Activated naive CD8-positive, alpha-beta T cell (primary cell): ENCODE measurements at regions not wholly inside any gene's neighbourhood (a gene's known extent, or its start where the extent isn't known, plus 50 kb on each side); places are given as distances from the start of the nearest gene placed in this dataset.

Experiments
- H3K27ac Mint-ChIP-seq: one replicate; pipeline ENCODE4 v1.8.0; 2021; ENCODE audit warnings: mixed read lengths
- H3K27me3 Mint-ChIP-seq: one replicate; pipeline ENCODE4 v1.8.0; 2021; ENCODE audit warnings: mixed read lengths
- H3K36me3 Mint-ChIP-seq: one replicate; pipeline ENCODE4 v1.8.0; 2021; ENCODE audit warnings: mixed read lengths
- H3K4me1 Mint-ChIP-seq: one replicate; pipeline ENCODE4 v1.8.0; 2021; ENCODE audit warnings: low read depth, mixed read lengths
- H3K4me3 Mint-ChIP-seq: one replicate; pipeline ENCODE4 v1.8.0; 2021; ENCODE audit warnings: mild to moderate bottlenecking, mixed read lengths
- H3K9me3 Mint-ChIP-seq: one replicate; pipeline ENCODE4 v1.8.0; 2021; ENCODE audit warnings: low read depth, mixed read lengths

GRCh38 chrY:17067307-17067706, 812.7 kb downstream of the CDY2B start:
- H3K36me3 Mint-ChIP-seq: peaks cover 14% of the 10 kb centered on the region
- peaks cover 14% of the 10 kb centered on the region for H3K9me3 Mint-ChIP-seq
- no peak overlapping the region for H3K27ac Mint-ChIP-seq
- no peaks in the 10 kb centered on the region for H3K27me3 Mint-ChIP-seq
- peaks cover 15% of the 10 kb centered on the region for H3K4me1 Mint-ChIP-seq
- no peak overlapping the region for H3K4me3 Mint-ChIP-seq

DNA sequence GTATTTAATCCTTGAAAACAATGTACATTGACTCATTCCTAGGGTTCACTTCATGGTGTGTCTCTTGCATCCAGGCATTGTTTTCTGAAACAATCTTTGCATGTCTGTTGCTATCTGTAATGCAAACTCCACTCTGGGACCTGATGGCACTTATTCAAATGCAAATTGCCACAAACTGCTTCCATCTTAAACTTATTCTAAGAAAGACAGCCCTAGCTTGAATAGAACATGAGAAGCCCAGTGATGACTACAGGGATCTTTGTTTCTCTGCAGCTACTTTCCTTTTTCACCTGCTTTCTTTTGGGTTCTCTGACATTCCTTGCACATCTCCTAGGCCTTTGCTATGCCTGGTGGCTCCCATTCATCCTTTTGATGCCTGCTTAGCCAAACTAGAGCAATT, 827.0 kb downstream of the CDY2B start:
- Mint-ChIP-seq H3K4me3 (no peak overlapping the region), H3K4me1 (no peaks in the 10 kb centered on the region), H3K9me3 (peaks cover 4% of the 10 kb centered on the region), H3K36me3 (no peaks in the 10 kb centered on the region), H3K27me3 (peaks cover 2% of the 10 kb centered on the region), H3K27ac (no peak overlapping the region)

DNA sequence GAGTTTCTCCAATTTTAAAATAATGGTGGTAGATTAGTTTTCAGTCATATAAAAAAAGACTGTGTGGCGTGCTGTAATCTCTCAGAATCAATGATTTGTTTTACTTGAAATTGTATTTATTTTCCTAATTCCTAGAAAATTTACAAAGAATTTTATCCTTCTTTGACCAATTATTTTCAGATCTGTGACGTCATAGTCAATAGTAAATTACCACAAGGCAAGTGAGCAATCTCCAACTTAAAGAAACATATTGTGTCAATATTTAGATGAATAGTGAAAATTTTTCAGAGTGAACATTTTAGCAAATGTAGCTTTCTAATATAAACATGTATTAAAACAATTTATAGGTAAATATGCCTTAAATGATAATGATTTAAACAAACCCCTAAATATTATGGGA, 829.6 kb downstream of the CDY2B start:
- H3K36me3 Mint-ChIP-seq: no peaks in the 10 kb centered on the region
- H3K9me3 Mint-ChIP-seq: peaks cover 4% of the 10 kb centered on the region
- H3K4me3 Mint-ChIP-seq: no peak overlapping the region
- H3K27ac Mint-ChIP-seq: no peak overlapping the region
- no peaks in the 10 kb centered on the region for H3K27me3 Mint-ChIP-seq
- H3K4me1 Mint-ChIP-seq: no peaks in the 10 kb centered on the region

- no peak overlapping the region for H3K4me3 Mint-ChIP-seq
These were observed 834.9 kb downstream of the CDY2B start for GRCh38 chrY:17045124-17045523.

DNA sequence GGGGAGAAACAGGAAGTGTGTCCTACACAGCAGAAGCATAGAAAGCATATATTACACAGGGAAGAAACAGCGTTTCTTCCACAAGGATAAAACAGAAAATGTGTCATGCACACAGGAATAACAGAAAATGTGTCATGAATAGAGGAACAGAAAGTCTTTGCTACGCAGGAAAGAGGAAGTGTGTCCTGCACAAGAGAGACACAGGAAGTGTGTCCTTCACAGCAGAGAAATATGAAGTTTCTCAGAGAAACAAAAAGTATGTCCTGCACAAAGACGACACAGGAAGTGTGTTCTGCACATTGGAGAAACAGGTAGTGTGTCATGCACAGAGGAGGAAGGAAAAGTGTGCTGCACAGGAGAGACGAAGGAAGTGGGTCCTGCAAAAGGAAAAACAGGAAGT, 835.3 kb downstream of the CDY2B start:
- Mint-ChIP-seq H3K4me1 (peaks cover 5% of the 10 kb centered on the region), H3K27me3 (no peaks in the 10 kb centered on the region), H3K4me3 (no peak overlapping the region), H3K27ac (no peak overlapping the region), H3K36me3 (peaks cover 6% of the 10 kb centered on the region), H3K9me3 (peaks cover 11% of the 10 kb centered on the region)

More at GRCh38 chrY:17045124-17045523, 834.9 kb downstream of the CDY2B start:
- Mint-ChIP-seq H3K4me1 (peaks cover 5% of the 10 kb centered on the region), H3K27me3 (no peaks in the 10 kb centered on the region), H3K27ac (no peak overlapping the region), H3K9me3 (peaks cover 11% of the 10 kb centered on the region), H3K36me3 (peaks cover 6% of the 10 kb centered on the region)

DNA sequence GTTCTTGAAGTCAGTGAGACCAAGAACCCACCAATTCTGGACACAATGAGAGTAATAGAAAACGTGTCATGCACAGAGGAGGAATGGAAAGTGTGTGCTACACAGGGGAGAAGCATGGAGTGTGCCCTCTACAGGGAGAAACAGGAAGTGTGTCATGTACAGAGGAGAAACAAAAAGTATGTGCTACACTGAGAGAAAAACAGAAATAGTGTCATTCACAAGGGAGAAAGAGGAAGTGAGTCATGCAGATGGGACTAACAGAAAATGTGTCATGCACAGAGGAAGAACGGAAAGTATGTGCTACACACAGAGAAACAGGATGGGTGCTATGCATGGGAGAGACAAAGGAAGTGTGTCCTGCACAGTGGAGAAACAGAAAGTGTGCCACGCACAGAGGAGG, 835.7 kb downstream of the CDY2B start:
- H3K36me3 Mint-ChIP-seq: peaks cover 6% of the 10 kb centered on the region
- peaks cover 5% of the 10 kb centered on the region for H3K4me1 Mint-ChIP-seq
- H3K9me3 Mint-ChIP-seq: peaks cover 8% of the 10 kb centered on the region
- H3K4me3 Mint-ChIP-seq: no peak overlapping the region
- no peaks in the 10 kb centered on the region for H3K27me3 Mint-ChIP-seq
- no peak overlapping the region for H3K27ac Mint-ChIP-seq

- Mint-ChIP-seq H3K27me3 (no peaks in the 10 kb centered on the region), H3K36me3 (peaks cover 6% of the 10 kb centered on the region), H3K4me1 (peaks cover 5% of the 10 kb centered on the region), H3K4me3 (no peak overlapping the region), H3K9me3 (peaks cover 7% of the 10 kb centered on the region), H3K27ac (no peak overlapping the region)
These were observed 841.6 kb downstream of the CDY2B start for GRCh38 chrY:17038439-17038838.

DNA sequence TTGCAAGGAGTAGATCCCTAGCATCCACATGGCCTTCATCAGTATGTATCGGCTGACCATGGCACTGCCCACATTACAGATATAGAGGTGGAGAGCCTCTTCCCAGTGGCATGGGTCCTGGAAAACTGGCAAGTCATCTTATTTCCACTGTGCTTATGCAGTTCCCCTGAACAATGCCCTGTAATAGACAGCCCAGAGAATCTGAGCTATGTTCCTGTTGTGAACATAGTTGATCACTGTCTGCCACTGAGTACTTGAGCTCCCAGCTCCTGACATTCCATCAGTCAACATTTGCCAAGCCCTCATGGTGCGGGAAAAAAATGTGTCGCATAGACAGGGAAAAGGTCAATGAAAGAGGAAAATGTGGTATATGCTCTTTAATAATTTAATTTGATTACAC, 861.9 kb downstream of the CDY2B start:
- Mint-ChIP-seq H3K9me3 (no peaks in the 10 kb centered on the region), H3K27me3 (no peaks in the 10 kb centered on the region), H3K4me1 (no peaks in the 10 kb centered on the region), H3K4me3 (no peak overlapping the region), H3K36me3 (no peaks in the 10 kb centered on the region), H3K27ac (no peak overlapping the region)

- H3K36me3 Mint-ChIP-seq: no peaks in the 10 kb centered on the region
- no peak overlapping the region for H3K27ac Mint-ChIP-seq
- H3K4me1 Mint-ChIP-seq: no peaks in the 10 kb centered on the region
- no peak overlapping the region for H3K4me3 Mint-ChIP-seq
- no peaks in the 10 kb centered on the region for H3K9me3 Mint-ChIP-seq
- H3K27me3 Mint-ChIP-seq: no peaks in the 10 kb centered on the region
These were observed 886.5 kb downstream of the CDY2B start for GRCh38 chrY:16993551-16993950.

GRCh38 chrY:16981776-16982175, 898.2 kb downstream of the CDY2B start:
- H3K4me3 Mint-ChIP-seq: no peak overlapping the region
- H3K9me3 Mint-ChIP-seq: peaks cover 11% of the 10 kb centered on the region
- no peaks in the 10 kb centered on the region for H3K27me3 Mint-ChIP-seq
- H3K36me3 Mint-ChIP-seq: no peaks in the 10 kb centered on the region
- no peak overlapping the region for H3K27ac Mint-ChIP-seq
- H3K4me1 Mint-ChIP-seq: no peaks in the 10 kb centered on the region

- Mint-ChIP-seq H3K27ac (no peak overlapping the region), H3K27me3 (no peaks in the 10 kb centered on the region), H3K36me3 (no peaks in the 10 kb centered on the region), H3K4me1 (no peaks in the 10 kb centered on the region), H3K9me3 (peaks cover 7% of the 10 kb centered on the region), H3K4me3 (no peak overlapping the region)
These were observed 920.9 kb downstream of the CDY2B start for GRCh38 chrY:16959071-16959470.

GRCh38 chrY:16947221-16947620, 932.8 kb downstream of the CDY2B start:
- H3K36me3 Mint-ChIP-seq: no peaks in the 10 kb centered on the region
- no peak overlapping the region for H3K27ac Mint-ChIP-seq
- no peaks in the 10 kb centered on the region for H3K27me3 Mint-ChIP-seq

More at GRCh38 chrY:16947221-16947620, 932.8 kb downstream of the CDY2B start:
- Mint-ChIP-seq H3K4me3 (no peak overlapping the region), H3K4me1 (no peaks in the 10 kb centered on the region), H3K9me3 (peaks cover 4% of the 10 kb centered on the region)
